HG03378 (cell line): ENCODE measurements at regions not wholly inside any gene's neighbourhood (a gene's known extent, or its start where the extent isn't known, plus 50 kb on each side); places are given as distances from the start of the nearest gene placed in this dataset.

Experiments used
- ATAC-seq: cut with Tn5 transposase; IDR thresholded peaks from one replicate; pipeline ENCODE4 v1.9.1; 2021; ENCODE audit warnings: mild to moderate bottlenecking, moderate library complexity; ENCODE audit not compliant: unreplicated experiment

DNA sequence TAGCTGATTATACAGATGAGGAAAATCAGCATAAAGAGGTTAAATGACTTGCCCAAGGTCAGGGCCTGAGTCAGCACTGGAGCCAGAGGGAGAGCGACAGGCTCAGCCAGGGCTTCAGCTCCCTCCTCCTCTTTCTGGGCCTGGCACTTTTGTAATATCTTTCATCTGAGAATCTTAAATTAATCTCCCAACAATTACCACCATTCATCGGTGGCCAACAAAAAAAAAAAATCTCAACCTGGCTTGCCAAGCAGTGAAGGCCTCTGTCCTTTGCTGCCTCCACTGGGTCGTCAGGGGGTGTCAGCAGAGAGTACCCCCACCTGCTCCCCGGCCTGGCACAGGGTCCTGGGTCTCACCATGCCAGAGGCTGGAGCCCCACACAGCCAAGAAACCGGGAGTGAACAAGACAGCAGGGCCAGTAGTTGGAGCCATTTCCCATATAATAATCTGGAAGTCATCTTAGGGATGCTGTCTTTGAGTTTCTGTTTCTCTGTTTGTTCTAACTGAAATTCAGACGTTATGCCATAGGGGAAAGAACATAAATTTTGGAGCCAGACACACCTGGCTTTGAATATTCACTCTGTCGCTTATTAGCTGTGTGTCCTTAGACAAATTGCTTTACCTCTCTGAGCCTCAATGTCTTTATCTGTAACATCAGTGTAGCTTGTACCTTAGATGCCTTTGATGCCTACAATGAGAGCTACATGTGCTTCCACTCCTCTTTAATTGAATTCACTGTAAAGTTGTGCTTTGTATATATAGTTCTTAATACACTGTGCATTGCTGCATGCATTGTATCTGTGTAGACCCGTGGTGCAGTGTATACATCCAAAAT, 299.9 kb upstream of the MSX2 start:
- no peak for ATAC-seq

DNA sequence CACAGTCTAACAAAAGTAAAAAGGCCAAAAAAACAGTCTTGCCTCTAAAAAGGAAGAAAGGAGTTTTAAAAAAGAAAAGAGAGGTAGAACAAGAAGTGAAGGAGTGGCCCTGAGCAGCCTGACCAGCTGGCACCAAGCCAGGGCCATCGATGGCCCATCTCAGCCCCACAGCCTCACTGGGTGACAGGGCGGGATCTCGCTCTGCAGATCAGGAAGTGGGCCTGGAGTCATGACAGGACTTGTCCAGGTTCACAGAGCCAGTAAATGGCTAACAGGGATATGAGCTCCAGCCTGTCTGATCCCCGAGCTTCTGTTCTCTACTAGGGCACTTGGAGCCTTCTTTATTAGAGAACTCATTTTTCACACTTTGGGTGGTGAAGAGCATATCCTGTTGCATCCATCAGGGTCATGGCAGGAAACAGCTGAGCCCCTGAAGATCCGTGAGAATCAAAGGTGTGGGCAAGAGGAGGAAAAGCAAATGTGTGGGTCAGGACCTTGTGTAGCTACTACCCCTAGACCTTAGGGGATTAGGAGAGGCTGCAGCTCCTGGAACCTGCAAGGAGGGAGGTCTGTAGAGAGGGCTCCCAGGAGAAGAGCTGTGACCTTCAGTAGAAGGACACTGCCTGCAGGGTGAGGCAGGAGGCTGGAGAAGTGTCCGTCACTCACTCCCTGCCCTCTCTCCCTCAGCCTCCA, 299.0 kb upstream of the MSX2 start:
- ATAC-seq, result no peak

DNA sequence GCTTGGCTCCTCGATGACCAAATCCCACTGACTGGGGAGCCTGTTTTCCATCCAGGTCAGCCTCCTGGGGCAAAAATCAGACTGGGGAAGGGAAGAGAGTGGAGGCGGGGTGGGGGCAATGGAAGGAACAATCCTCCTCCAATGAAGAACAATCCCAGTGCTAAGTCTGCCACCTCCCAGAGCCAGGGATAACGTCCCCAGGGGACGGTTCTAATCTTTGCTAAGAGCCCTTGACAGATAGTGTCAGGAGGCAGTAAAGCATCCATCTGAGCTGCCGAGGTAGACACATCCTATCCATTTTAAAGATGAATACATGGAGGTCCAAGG, 298.5 kb upstream of the MSX2 start:
- ATAC-seq, result no peak

DNA sequence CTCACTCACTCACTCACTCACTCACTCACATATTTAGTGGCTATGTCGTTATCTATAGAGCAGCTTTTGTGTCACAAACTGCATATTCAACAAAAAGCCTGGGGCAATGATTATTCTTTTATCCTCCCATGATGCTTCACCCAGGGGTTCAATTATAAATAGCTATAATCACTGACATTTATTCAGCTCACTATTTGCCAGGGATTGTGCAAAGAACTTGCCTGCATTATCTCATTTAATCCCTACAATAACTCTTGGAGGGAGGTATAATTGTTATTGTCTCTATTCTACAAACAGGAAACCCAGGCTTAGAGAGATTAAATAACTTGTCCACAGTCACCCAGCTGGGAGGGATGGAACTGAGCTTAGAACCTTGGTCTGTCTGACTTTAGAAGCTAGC, 298.0 kb upstream of the MSX2 start:
- no peak for ATAC-seq

GRCh38 chr5:174426851-174427250, 297.5 kb upstream of the MSX2 start:
- ATAC-seq, result no peak

DNA sequence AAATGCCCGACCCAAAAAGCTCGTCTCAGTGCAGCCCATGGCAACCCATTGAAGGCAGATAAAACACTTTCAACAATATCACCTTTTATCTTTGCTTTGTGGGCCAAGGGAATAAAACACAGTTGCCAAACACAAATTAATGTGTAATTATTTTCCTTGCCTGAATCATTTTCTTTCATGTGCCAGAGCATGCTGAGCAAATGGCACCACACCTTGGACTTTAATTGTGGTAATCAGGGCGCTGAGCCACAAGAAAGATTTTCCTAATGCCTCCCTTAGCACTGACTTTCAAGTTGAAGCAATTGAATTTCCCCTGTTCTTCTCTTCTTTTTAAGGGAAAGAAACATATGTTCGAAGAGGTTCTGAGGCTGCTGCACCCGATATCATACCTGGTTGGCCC, 297.1 kb upstream of the MSX2 start:
- ATAC-seq, result no peak

GRCh38 chr5:174428895-174429294, 295.5 kb upstream of the MSX2 start:
- ATAC-seq, result no peak

DNA sequence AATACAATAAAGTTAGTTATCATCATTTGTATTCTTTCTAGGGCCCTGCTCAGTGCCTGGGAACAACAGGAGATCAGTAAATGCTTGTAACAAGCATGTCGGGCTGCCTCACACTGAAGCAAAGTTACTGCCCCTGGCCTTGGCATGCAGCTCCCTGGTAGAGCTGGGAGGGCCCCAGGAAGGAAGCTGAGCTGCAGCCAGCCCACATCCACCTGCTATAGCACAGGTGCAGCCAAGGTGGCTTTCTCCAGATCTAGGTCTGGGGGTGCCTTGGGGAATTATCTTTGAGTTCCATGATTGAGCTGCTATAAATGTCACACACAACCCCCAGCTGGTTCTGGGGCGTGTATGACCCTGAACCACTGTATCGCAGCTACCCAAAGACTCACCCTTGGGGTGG, 293.4 kb upstream of the MSX2 start:
- no peak for ATAC-seq

GRCh38 chr5:174431504-174431903, 292.9 kb upstream of the MSX2 start:
- ATAC-seq, result no peak

- ATAC-seq, result no peak
These were observed 291.3 kb upstream of the MSX2 start for GRCh38 chr5:174433098-174433497.

DNA sequence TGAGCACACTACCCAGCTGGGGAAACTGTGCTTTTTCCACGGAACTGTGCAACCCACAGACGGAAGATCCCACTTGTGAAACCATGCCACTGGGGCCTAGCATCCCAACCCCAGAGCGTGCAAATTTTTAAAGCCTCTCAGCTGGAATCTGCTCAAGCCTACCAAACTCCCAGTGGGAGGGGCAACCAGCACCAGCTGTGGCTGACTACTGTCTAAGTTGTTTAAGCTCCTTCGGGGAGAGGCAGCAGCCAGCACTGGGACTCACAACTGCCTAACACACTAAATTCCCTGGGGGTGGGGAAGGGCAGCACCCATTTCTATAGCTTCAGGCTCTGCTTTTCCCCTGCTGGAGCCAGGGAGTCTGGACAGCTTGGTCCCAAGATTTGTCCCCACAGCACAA, 287.6 kb upstream of the MSX2 start:
- ATAC-seq, result no peak

- no peak for ATAC-seq
These were observed 279.7 kb upstream of the MSX2 start for GRCh38 chr5:174444479-174445188.

GRCh38 chr5:174446446-174446845, 277.9 kb upstream of the MSX2 start:
- no peak for ATAC-seq

DNA sequence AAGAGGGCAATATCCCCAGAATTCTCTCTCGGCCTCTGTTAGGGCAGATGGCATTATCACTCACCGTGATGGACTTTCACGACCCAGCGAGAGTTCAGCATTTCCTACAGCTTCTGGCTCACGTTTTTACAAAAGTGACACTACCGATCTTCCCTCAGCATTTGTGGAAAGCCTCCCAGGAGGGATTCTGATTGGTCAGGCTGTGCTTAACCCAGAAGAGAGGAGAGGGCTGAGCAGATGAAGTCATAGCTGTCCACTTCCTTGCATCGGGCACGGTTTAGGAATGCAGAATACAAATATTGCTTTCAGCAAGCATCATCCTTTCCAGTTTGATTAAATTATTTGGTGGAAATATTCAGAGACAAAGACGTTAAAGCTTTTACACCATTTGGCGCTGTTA, 277.4 kb upstream of the MSX2 start:
- ATAC-seq, result no peak

- ATAC-seq, result no peak
These were observed 276.3 kb upstream of the MSX2 start for GRCh38 chr5:174448041-174448440.

DNA sequence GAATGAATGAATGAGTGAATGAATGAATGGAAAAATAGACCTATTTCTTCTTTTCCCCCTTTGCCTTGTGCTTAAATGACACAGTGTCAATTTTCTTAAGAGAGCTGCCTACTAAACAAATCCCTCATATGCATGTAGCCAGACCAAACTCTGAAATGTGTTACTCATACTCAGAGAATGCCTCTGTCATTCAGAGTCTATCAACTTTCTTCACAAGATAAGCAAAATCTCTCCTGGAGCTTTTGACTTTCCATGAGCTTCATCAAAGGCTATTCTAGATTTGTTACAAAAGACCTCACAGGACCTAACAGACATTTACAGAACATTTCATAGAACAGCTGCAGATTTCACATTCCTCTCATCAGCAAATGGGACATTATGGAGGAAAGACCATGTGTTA, 275.7 kb upstream of the MSX2 start:
- ATAC-seq, result no peak

- ATAC-seq, result no peak
These were observed 270.7 kb upstream of the MSX2 start for GRCh38 chr5:174453690-174454089.

GRCh38 chr5:174454464-174454863, 269.9 kb upstream of the MSX2 start:
- ATAC-seq, result no peak

DNA sequence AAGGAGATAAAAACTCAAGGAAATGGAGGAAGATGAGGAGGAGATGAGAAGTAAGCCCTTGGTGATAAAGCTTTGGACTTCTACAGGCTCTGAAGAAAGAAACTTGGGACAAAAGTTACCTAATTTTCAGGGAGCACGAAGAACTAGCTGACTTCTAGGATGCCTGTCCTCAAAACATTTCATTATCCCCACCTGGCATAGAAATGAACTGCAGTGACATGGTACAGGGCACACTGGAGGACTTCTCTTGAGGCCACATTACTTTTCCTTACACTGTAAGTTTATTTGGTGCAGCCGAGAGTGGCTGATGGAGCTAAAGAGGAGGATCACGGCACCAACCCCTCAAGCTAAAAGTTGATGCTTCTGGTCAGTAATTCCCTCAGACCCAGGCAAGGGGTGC, 269.5 kb upstream of the MSX2 start:
- no peak for ATAC-seq

DNA sequence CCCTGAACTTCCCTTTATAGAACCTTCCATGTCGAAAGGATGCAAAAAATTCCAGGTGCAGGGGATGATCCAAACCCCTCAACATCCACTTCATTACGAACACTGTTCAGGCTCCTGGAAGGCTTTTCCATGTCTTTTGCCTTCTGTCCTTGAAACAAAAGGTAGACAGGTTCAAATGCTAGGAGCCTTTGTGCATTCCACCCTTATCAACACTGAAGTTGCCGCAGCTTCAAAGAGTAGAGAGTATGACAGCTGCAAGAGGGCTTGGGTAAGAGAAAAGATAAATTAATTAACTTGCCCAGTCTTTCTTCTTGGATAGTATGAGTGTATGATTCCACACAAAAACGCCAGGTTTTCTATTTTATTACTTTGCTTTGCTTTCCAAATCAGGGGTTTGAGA, 269.1 kb upstream of the MSX2 start:
- ATAC-seq, result no peak

GRCh38 chr5:174457141-174457678, 267.2 kb upstream of the MSX2 start:
- no peak for ATAC-seq
